DMS153 treated with DMSO at 0.1 percent for 48 hours (cell line): ENCODE measurements at regions not wholly inside any gene's neighbourhood (a gene's known extent, or its start where the extent isn't known, plus 50 kb on each side); places are given as distances from the start of the nearest gene placed in this dataset.
"Not testable (repeated sequence)": the region's sequence is repeated elsewhere in the genome, so short reads cannot be mapped to it uniquely, and the experiment has no call there.

Experiments
- DNase-seq: peaks from one replicate; lab custom pipeline; 2025; ENCODE audit not compliant: unreplicated experiment; lab: John Stamatoyannopoulos, UW

DNA sequence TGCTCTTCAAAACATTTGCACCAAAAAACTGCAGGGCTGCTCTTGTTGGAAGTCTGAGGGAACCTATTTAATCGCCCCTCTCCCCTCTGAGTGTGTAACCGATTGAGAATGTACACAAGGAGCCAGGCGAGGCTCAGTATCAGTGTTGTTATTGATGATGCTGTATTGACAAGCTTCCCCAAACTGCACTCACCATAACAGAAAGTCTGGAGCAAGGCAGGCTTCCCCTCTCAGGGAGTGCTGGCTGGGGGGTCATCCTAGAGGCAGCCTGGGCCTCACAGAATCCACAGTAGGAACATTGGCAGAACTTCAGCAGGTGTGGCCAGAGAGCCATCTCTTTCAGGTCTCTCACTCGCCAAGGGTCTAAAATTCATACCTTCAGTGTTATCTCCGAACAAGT lies 58.1 kb upstream of the TUNAR start:
- no peak for DNase-seq

GRCh38 chr14:95817271-95817670 lies 59.4 kb upstream of the TUNAR start:
- DNase-seq = no peak

DNA sequence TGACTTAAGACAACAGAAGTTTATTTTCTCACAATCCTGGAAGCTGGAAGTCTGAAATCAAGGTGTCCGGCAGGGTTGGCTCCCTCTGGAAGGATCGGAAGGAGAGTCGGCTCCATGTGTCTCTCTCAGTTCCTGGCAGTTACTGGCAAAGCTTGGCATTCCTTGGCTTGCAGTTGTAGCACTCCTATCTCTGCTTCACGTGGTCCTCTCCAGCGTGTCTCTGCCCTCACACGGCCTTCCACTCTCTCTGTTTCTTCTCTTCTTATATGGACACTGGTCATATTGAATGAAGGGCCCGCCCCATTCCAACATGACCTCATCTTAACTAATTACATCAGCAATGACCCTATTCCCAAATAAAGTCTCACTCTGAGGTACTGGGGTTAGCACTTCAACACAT lies 60.1 kb upstream of the TUNAR start:
- DNase-seq = no peak

DNA sequence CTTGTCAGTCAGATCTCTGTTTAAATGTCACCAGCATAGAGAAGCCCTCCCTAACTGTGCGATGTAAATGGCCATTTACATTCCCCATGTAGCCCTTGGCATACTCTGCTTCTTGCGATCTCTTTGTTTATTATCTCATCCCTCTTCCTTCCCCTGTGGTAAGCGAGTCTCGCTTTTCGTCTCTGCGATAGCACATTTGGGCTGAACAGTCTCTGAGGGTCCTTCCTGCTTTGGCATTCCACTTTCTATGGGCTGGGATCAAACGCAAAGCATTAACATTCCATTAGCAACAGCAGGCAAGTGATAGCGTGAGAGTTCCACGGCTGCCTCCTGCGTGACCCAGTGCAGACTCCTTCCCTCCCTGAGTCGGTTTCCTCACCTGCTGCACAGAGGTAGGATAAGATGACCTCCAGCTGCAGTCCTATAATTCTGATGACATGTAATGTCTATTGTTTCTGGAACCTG lies 61.4 kb upstream of the TUNAR start:
- no peak for DNase-seq

- DNase-seq = no peak
Measured at GRCh38 chr14:95814363-95815225, 62.0 kb upstream of the TUNAR start.

DNA sequence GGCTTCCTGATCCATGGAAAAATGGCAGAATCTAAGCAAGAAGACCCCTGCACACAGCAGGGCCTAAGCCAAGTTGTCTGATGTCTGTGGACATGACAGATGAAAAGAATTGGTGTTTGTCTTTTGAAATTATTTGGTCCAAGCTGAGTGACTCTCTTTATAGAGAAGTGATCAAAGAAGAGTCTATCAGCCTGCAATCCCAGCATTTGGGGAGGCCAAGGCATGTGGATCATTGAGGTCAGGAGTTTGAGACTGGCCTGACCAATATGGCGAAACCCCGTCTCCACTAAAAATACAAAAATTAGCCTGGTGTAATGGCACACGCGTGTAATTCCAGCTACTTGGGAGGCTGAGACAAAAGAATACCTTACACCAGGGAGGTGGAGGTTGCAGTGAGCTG lies 64.8 kb upstream of the TUNAR start:
- DNase-seq = no peak

DNA sequence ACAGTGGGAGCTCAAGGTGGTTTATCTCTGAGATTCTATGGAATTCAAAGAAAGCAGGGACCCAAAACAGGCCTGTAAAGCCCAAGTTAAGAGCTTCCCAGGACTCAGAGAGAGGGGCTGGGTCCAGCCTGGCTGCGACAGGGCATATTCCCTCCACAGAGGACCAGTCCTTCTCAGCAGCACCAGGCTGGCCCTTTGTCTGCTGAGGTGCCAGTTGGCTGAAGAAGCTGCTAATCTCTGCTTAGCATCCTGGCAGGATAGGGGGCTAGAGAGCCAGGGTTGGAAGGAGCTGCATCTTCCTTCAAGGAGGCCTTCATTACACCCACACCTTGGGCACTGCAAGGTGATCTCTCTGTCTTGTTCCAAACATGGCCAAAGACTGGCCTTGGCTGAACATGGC lies 68.3 kb upstream of the TUNAR start:
- DNase-seq = no peak

DNA sequence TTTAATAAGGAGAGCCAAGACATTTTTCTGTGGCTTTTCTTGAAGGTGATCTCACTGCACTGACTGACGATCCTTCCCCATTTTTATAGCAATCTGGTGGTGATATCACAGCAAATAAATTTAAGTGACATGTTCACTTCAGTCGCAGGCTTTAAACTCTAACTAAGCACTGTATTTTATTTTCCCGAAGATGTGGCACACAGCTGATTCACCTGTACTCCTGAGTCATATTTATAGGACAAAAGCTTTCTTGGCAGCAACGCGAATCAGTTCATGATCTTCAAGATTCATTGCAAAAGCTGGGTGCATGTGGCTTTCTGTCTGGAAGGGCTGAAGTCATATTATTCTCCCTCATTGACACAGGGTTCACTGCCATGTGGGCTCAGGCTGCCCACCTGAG lies 79.8 kb upstream of the TUNAR start:
- DNase-seq = no peak

- DNase-seq = no peak
Measured at GRCh38 chr14:95787941-95788340, 74.0 kb upstream of the TCL1A start.

GRCh38 chr14:95786566-95786965 lies 72.6 kb upstream of the TCL1A start:
- no peak for DNase-seq

- no peak for DNase-seq
Measured at GRCh38 chr14:95784137-95784536, 70.2 kb upstream of the TCL1A start.

DNA sequence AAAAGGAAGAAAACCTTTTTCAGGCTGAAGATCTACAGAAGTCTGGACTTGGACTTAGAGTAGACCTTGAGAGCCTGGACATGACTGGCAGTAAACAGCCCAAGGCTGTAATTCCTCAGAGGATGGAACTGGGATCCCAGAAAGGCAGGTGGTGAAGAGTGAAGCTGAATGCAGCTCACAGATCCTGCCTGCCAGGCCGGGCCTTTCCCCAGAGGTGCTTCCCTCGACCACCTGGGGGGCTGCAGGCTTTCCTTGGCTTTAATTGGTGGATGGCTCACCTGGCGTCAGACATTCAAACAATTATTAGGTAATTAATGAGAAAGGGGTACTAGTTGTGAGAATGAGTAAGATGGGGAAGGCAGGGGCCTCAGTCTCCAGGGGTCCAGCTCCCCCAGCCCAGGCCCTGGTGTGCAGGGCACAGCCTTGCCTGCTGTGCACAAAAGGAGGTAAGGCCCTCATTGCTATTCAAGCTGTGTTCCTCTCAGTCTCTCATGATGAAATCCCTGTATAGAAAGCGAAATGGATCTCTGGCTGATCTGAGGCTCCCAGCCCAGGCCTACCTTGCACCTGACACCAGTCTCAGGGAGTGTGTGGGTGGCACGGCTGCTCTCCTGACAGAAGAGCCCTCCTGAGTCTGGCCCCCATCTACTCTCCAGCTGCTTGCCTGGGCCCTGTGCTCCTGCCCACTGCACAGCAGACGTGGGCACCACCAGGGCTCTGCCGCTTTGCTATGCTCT lies 63.0 kb upstream of the TCL1A start:
- DNase-seq = no peak

DNA sequence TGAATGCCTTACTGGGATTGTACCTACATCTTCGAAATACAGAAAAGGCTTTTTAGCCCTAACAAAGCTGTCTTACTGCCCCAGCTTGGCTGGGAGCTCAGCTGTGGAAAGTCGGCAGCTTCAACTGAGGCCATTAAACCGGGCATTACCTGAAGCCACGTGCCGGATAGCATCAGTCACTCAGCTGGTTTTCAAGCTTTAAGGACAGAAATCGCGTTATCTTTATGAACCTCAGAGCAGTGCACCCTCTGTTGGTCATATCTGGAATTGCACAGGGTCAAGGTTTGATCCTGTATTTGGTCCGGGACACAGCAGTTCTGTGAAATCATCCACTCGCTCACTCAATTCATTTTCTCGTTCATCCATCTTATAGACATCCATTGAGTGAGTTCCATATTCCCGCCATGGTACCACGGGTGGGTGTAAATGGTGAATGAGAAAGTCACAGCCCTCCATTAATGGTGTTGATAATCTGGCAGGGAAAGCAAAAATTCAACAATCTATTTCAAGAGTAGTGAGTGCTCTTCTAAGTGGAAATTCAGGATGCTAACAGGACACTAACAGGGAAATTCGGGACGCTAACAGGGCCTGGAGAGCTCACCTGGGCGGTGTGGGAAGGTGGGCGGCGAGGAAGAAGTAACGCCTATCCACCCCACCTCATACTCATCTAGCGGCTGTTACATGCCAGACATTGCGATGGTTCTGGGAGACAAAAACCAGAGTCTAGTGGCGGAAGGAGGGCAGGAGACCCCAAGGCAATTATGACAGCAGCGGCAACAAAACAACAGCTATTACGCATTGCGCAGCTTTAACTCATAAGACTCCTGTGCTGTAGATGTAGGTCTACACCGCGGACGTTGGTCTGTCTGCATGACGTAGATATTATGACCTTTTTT lies 60.6 kb upstream of the TCL1A start:
- DNase-seq = peak; percentile 55

- DNase-seq = peak; percentile 20
Measured at GRCh38 chr14:95770777-95771176, 56.9 kb upstream of the TCL1A start.

GRCh38 chr14:95769976-95770375 lies 56.1 kb upstream of the TCL1A start:
- DNase-seq = no peak

DNA sequence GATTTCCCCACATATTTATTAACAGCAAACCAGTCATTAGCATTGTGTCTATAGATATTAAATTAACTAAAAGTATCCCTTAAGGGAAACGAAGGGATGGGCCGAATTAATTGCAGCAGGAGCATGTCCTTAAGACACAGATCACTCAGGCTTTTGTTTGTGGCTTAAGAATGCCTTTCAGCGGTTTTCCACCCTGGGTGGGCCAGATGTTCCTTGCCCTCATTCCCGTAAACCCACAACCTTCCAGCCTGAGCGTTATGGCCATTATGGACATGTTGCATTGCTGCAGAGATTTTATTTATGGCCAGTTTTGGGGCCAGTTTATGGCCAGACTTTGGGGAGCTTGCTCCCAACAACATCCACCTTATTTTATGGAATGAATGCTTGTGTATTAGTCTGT lies 55.5 kb upstream of the TCL1A start:
- not testable (repeated sequence) for DNase-seq

GRCh38 chr14:95765051-95765450 lies 51.1 kb upstream of the TCL1A start:
- DNase-seq = no peak

GRCh38 chr14:95763875-95764274 lies 50.0 kb upstream of the TCL1A start:
- DNase-seq = no peak
